B cell (primary cell): ENCODE measurements at regions not wholly inside any gene's neighbourhood (a gene's known extent, or its start where the extent isn't known, plus 50 kb on each side); places are given as distances from the start of the nearest gene placed in this dataset.

Experiments used
- ATAC-seq: fragments of 200-7000 bp; cut with Tn5 transposase; one replicate; pipeline ENCODE4 v1.10.0; 2021; ENCODE audit warnings: low read depth, mild to moderate bottlenecking, moderate number of reproducible peaks, moderate library complexity
- CTCF ChIA-PET: fragments of 350-600 bp; sonication (Branson Sonifier 250); formaldehyde crosslinking; loops from one replicate; lab custom pipeline; 2021; ENCODE audit warnings: antibody characterized with exemption, inconsistent platforms; lab: Charles Lee
- POLR2A ChIA-PET: fragments of 350-600 bp; sonication (Branson Sonifier 250); formaldehyde crosslinking; loops from one replicate; lab custom pipeline; 2021; ENCODE audit warnings: antibody characterized with exemption; lab: Charles Lee
- DNase-seq: peaks from one replicate; pipeline ENCODE4 v3.0.0; 2013
- H2AFZ ChIP-seq: 2 replicates; pipeline ENCODE4 v1.6.1; 2012; ENCODE audit warnings: mild to moderate bottlenecking, low read depth, low read length; ENCODE audit not compliant: insufficient read depth, poor library complexity, severe bottlenecking
- H3K27ac ChIP-seq, 2 donors: 1 replicate in 1 of 2; 2 replicates in 1 of 2; pipeline ENCODE4 v1.5.1; 2012 to 2013; ENCODE audit warnings: low read length in 2 of 2, mild to moderate bottlenecking in 2 of 2, moderate library complexity in 1 of 2
- H3K27me3 ChIP-seq, 4 experiments: fragments of 200-600 bp in 1 of 4; sonication (generic) in 1 of 4; replicated peaks in 1 of 4; 1 replicate in 2 of 4; 2 replicates in 2 of 4; pipeline versions ENCODE4 v1.6.1 to v1.7.0; 2013 to 2016; ENCODE audit warnings: low read length in 3 of 4, mild to moderate bottlenecking in 2 of 4, mixed read lengths in 1 of 4, moderate library complexity in 1 of 4; ENCODE audit not compliant: insufficient read depth in 4 of 4, control insufficient read depth in 3 of 4; ENCODE audit errors: control extremely low read depth in 1 of 4
- H3K36me3 ChIP-seq, 2 experiments: replicated peaks in 1 of 2; 1 replicate in 1 of 2; 2 replicates in 1 of 2; pipeline versions ENCODE4 v1.6.1 to v1.7.1; 2013; ENCODE audit warnings: low read length in 1 of 2; ENCODE audit not compliant: insufficient read depth in 2 of 2, control insufficient read depth in 1 of 2; ENCODE audit errors: control extremely low read depth in 1 of 2, extremely low read depth in 1 of 2
- H3K4me1 ChIP-seq, 2 donors: fragments of 200-600 bp in 1 of 2; sonication (generic) in 1 of 2; 1 replicate in 1 of 2; 2 replicates in 1 of 2; pipeline versions ENCODE4 v1.5.1 to v1.6.1; 2013 to 2017; ENCODE audit warnings: low read length in 2 of 2; ENCODE audit not compliant: control insufficient read depth in 2 of 2, insufficient read depth in 2 of 2
- H3K4me2 ChIP-seq: replicated peaks from 2 replicates; pipeline ENCODE3; 2012; ENCODE audit warnings: mild to moderate bottlenecking, low read depth, low read length; ENCODE audit not compliant: poor library complexity, severe bottlenecking
- H3K4me3 ChIP-seq, 5 experiments: fragments of 200-600 bp in 1 of 5; sonication (generic) in 1 of 5; 1 replicate in 3 of 5; 2 replicates in 2 of 5; pipeline versions ENCODE4 v1.5.1 to v1.7.0; 2011 to 2016; ENCODE audit warnings: low read length in 4 of 5, mild to moderate bottlenecking in 4 of 5, low read depth in 2 of 5, control low read depth in 1 of 5, moderate library complexity in 1 of 5; ENCODE audit not compliant: insufficient read depth in 1 of 5; ENCODE audit errors: control extremely low read depth in 1 of 5, extremely low read depth in 1 of 5
- H3K79me2 ChIP-seq: fragments of 200-600 bp; sonication (generic); one replicate; pipeline ENCODE4 v1.6.0; 2016; ENCODE audit warnings: low read length; ENCODE audit not compliant: control insufficient read depth, insufficient read depth
- H3K9ac ChIP-seq: fragments of 200-600 bp; sonication (generic); 2 replicates; pipeline ENCODE4 v1.6.1; 2017; ENCODE audit warnings: mild to moderate bottlenecking, low read length, moderate library complexity
- H3K9me3 ChIP-seq, 3 donors: one replicate each; pipeline versions ENCODE4 v1.6.1 to v1.7.1; 2013; ENCODE audit warnings: low read length in 2 of 3; ENCODE audit not compliant: control insufficient read depth in 2 of 3, insufficient read depth in 1 of 3; ENCODE audit errors: control extremely low read depth in 1 of 3
- H4K20me1 ChIP-seq: 2 replicates; pipeline ENCODE4 v1.6.0; 2012; ENCODE audit warnings: mild to moderate bottlenecking, low read length; ENCODE audit not compliant: insufficient read depth, control insufficient read depth, poor library complexity, severe bottlenecking
- H3K27ac Mint-ChIP-seq: one replicate; pipeline ENCODE4 v1.8.0; 2021; ENCODE audit warnings: mixed read lengths
- H3K27me3 Mint-ChIP-seq: one replicate; pipeline ENCODE4 v1.8.0; 2021; ENCODE audit warnings: mixed read lengths
- H3K4me1 Mint-ChIP-seq: one replicate; pipeline ENCODE4 v1.8.0; 2021; ENCODE audit warnings: mixed read lengths
- H3K4me3 Mint-ChIP-seq: one replicate; pipeline ENCODE4 v1.8.0; 2021; ENCODE audit warnings: mixed read lengths
- H3K9me3 Mint-ChIP-seq: one replicate; pipeline ENCODE4 v1.8.0; 2022; ENCODE audit warnings: mixed read lengths; ENCODE audit not compliant: insufficient read depth
- EZH2 ChIP-seq: IDR thresholded peaks from 2 replicates; pipeline ENCODE4 v1.6.1; 2012; ENCODE audit warnings: borderline replicate concordance, low read depth, mild to moderate bottlenecking, moderate library complexity, low read length; ENCODE audit not compliant: insufficient read depth, poor library complexity, severe bottlenecking
- WGBS: methylation state at CpG from one replicate; pipeline ENCODE4 v1.1.5; 2013; ENCODE audit warnings: missing lambda C conversion rate; ENCODE audit not compliant: insufficient coverage; 5-methylcytosine and 5-hydroxymethylcytosine counted together
- intact Hi-C: fragments of 100-400 bp; cut with micrococcal nuclease; formaldehyde crosslinking; loops from one replicate; pipeline ENCODE4 v1.10.0; 2022
- TF ChIP-seq, protein P1 (sequence below): fragments of 200-600 bp; IDR thresholded peaks from one replicate; pipeline ENCODE4 v1.8.0; 2022; ENCODE audit warnings: antibody characterized with exemption, mild to moderate bottlenecking

DNA sequence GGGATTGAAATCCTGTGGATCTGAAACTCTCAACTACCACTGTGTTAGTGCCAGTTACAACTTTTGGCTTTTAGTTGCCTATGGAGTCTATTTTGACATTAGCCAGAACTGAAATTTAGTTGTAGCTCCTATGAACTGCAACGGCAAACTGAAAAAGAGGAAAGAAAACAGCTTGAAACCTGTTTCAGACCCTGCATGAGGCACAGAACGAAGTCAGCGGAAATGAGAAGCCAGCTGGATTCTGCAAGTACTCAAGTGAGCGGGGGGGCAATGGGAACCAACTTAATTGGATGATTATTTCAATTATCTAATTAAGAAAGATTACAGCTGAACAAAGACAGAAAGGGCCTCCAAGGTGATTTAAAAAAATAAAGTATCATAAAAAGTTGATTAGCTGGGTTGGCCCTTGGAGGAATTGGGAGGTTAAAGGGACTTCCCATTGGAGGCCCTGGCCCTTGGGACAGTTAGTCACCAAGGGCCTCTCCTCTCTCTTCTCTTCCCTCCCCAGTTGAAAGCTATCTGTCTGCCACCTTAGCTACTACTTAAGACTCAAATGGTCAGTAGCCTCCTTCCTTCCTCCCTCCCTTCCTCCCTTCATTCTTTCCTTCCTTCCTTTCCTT, 352.1 kb downstream of the SHQ1 start:
- TF ChIP-seq, protein P1, sequence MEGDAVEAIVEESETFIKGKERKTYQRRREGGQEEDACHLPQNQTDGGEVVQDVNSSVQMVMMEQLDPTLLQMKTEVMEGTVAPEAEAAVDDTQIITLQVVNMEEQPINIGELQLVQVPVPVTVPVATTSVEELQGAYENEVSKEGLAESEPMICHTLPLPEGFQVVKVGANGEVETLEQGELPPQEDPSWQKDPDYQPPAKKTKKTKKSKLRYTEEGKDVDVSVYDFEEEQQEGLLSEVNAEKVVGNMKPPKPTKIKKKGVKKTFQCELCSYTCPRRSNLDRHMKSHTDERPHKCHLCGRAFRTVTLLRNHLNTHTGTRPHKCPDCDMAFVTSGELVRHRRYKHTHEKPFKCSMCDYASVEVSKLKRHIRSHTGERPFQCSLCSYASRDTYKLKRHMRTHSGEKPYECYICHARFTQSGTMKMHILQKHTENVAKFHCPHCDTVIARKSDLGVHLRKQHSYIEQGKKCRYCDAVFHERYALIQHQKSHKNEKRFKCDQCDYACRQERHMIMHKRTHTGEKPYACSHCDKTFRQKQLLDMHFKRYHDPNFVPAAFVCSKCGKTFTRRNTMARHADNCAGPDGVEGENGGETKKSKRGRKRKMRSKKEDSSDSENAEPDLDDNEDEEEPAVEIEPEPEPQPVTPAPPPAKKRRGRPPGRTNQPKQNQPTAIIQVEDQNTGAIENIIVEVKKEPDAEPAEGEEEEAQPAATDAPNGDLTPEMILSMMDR: no peak
- TF ChIP-seq EZH2: no peak
- WGBS: 9% methylated on average over 1 of the region's 4 CpGs
- Histone ChIP-seq H3K4me3 (no peak overlapping the region), H3K4me2 (peak overlapping the region; percentile 3), H3K9ac (no peak overlapping the region), H3K4me1 (peaks cover 9 to 11% of the 10 kb centered on the region in 2 donors), H3K27me3 (peaks cover 0 to under 1% (median 0%) of the 10 kb centered on the region in 4 experiments), H4K20me1 (no peaks in the 10 kb centered on the region), H3K27ac (no peak overlapping the region), H3K36me3 (no peaks in the 10 kb centered on the region), H3K79me2 (no peaks in the 10 kb centered on the region), H2AFZ (no peak overlapping the region), H3K9me3 (peaks cover 0 to 6% (median 0%) of the 10 kb centered on the region in 3 donors)
- Mint-ChIP-seq H3K4me3 (no peak overlapping the region), H3K27ac (no peak overlapping the region), H3K27me3 (peaks cover 7% of the 10 kb centered on the region), H3K9me3 (peaks cover 2% of the 10 kb centered on the region), H3K4me1 (peaks cover 11% of the 10 kb centered on the region)
- ChIA-PET CTCF (no interaction called here), POLR2A (no interaction called here)
- intact Hi-C loops: no loop called here
- peak; percentile 49 for DNase-seq
- ATAC-seq: peak; percentile 31

DNA sequence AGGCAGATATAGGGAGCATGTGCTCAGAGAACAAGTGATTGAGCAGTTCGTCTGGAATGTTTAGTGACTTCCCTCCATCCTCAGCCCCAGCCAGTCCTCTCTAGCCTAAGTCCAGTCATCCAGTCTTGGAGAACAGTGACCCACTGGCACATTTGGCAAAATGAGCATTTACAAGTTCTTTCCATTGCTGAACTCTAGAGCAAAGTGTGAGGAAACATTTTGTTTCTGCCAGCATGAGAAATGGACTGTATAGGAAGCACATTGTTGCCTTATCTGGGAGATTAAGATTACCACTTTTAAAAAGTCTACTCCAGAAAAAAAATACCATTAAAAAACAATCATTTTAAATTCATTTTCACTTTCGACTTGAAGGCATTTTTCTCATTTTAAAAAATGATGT, 353.6 kb downstream of the SHQ1 start:
- H3K27ac Mint-ChIP-seq: no peak overlapping the region

More for the DNA sequence above, 353.6 kb downstream of the SHQ1 start:
- Mint-ChIP-seq H3K4me1 (peaks cover 20% of the 10 kb centered on the region), H3K4me3 (no peak overlapping the region), H3K27me3 (peaks cover 15% of the 10 kb centered on the region), H3K9me3 (peaks cover 2% of the 10 kb centered on the region)
- Histone ChIP-seq H3K27ac (no peak overlapping the region), H3K9ac (no peak overlapping the region), H2AFZ (no peak overlapping the region), H3K4me3 (no peak overlapping the region), H4K20me1 (no peaks in the 10 kb centered on the region), H3K27me3 (peaks cover 0 to 4% (median 0%) of the 10 kb centered on the region in 4 experiments), H3K79me2 (no peaks in the 10 kb centered on the region), H3K9me3 (peaks cover 0 to 6% (median 0%) of the 10 kb centered on the region in 3 donors), H3K4me1 (peaks cover 18 to 19% of the 10 kb centered on the region in 2 donors), H3K36me3 (no peaks in the 10 kb centered on the region), H3K4me2 (no peak overlapping the region)
- POLR2A ChIA-PET: no interaction called here
- TF ChIP-seq EZH2: no peak
- TF ChIP-seq, protein P1: no peak
- ATAC-seq (no peak), DNase-seq (no peak)
- CTCF ChIA-PET: no interaction called here
- intact Hi-C loops: no loop called here
- no CpG with 5 or more reads among the region's 2 CpGs for WGBS
